Endothelial cell of umbilical vein (primary cell): ENCODE measurements at regions not wholly inside any gene's neighbourhood (a gene's known extent, or its start where the extent isn't known, plus 50 kb on each side); places are given as distances from the start of the nearest gene placed in this dataset.

Experiments used
- BruUV-seq: library from RNA; stranded (reverse); fragments of 400-500 nt; replicated peaks from 2 replicates; lab custom pipeline; 2021; lab: Mats Ljungman, UMichigan
- CTCF ChIA-PET: fragments of 300-600, 350-600 bp; sonication (Branson Sonifier 250); formaldehyde crosslinking; loops from one replicate; lab custom pipeline; 2021; ENCODE audit warnings: antibody characterized with exemption, inconsistent platforms; lab: Charles Lee
- POLR2A ChIA-PET: fragments of 300-600, 350-600 bp; sonication (Branson Sonifier 250); formaldehyde crosslinking; loops from one replicate; lab custom pipeline; 2021; ENCODE audit warnings: antibody characterized with exemption, inconsistent platforms; lab: Charles Lee
- DNase-seq: peaks from one replicate; pipeline ENCODE4 v3.0.0-alpha.2; 2011; ENCODE audit warnings: low read depth, low spot score
- FAIRE-seq: peaks from 2 replicates; lab custom pipeline; 2011; peaks lifted over from hg19 to GRCh38; lab: Jason Lieb, UNC
- H2AFZ ChIP-seq: 2 replicates; pipeline ENCODE4 v1.6.0; 2012; ENCODE audit warnings: low read depth, low read length, control low read depth, inconsistent platforms
- H3K27ac ChIP-seq: 2 replicates; pipeline ENCODE4 v1.5.1; 2011; ENCODE audit warnings: low read depth, mild to moderate bottlenecking, control low read depth, low read length, moderate library complexity; ENCODE audit not compliant: insufficient read depth
- H3K27me3 ChIP-seq, 2 experiments: 2 replicates each; pipeline versions ENCODE4 v1.6.0 to v1.6.1; 2011; ENCODE audit warnings: low read length in 2 of 2, mixed read lengths in 1 of 2; ENCODE audit not compliant: control insufficient read depth in 2 of 2, insufficient read depth in 2 of 2
- H3K36me3 ChIP-seq, 2 experiments: 2 replicates in 1 of 2; 3 replicates in 1 of 2; pipeline ENCODE4 v1.5.1; 2011; ENCODE audit warnings: low read length in 2 of 2, mild to moderate bottlenecking in 1 of 2, moderate library complexity in 1 of 2; ENCODE audit not compliant: control insufficient read depth in 2 of 2, insufficient read depth in 2 of 2; ENCODE audit errors: extremely low read depth in 1 of 2
- H3K4me1 ChIP-seq: 3 replicates; pipeline ENCODE4 v1.5.1; 2011; ENCODE audit warnings: mild to moderate bottlenecking, low read length; ENCODE audit not compliant: control insufficient read depth, insufficient read depth; ENCODE audit errors: extremely low read depth
- H3K4me2 ChIP-seq: 2 replicates; pipeline ENCODE4 v1.6.1; 2011; ENCODE audit warnings: low read length, control low read depth, mixed read lengths; ENCODE audit not compliant: insufficient read depth
- H3K4me3 ChIP-seq, 3 experiments: fragments of 200-600 bp in 1 of 3; sonication (generic), shearing (Covaris generic) in 1 of 3; replicated peaks in 1 of 3; 2 replicates each; pipeline ENCODE4 v1.5.1; 2011 to 2016; ENCODE audit warnings: control low read depth in 3 of 3, low read length in 3 of 3, mild to moderate bottlenecking in 2 of 3, inconsistent platforms in 1 of 3, low read depth in 1 of 3, moderate library complexity in 1 of 3; ENCODE audit not compliant: insufficient read depth in 1 of 3
- H3K79me2 ChIP-seq: 2 replicates; pipeline ENCODE4 v1.6.0; 2012; ENCODE audit warnings: low read length, inconsistent platforms; ENCODE audit not compliant: control insufficient read depth, insufficient read depth
- H3K9ac ChIP-seq: replicated peaks from 2 replicates; pipeline ENCODE3; 2011; ENCODE audit warnings: low read length, control low read depth; ENCODE audit not compliant: insufficient read depth; ENCODE audit errors: extremely low read depth
- H3K9me1 ChIP-seq: replicated peaks from 3 replicates; pipeline ENCODE4 v1.6.0; 2011; ENCODE audit warnings: mild to moderate bottlenecking, low read length; ENCODE audit not compliant: control insufficient read depth, insufficient read depth; ENCODE audit errors: extremely low read depth
- H3K9me3 ChIP-seq: replicated peaks from 2 replicates; pipeline ENCODE4 v1.5.1; 2012; ENCODE audit warnings: low read length, inconsistent platforms; ENCODE audit not compliant: control insufficient read depth, insufficient read depth
- H4K20me1 ChIP-seq: replicated peaks from 2 replicates; pipeline ENCODE3; 2011; ENCODE audit warnings: mild to moderate bottlenecking, low read length; ENCODE audit not compliant: control insufficient read depth, insufficient read depth; ENCODE audit errors: extremely low read depth
- CTCF ChIP-seq, 2 donors: IDR thresholded peaks; 1 replicate in 1 of 2; 2 replicates in 1 of 2; pipeline ENCODE4 v1.5.1; 2011; ENCODE audit warnings: low read length in 2 of 2, mild to moderate bottlenecking in 2 of 2, moderate library complexity in 2 of 2, control low read depth in 1 of 2, inconsistent platforms in 1 of 2, low read depth in 1 of 2; ENCODE audit not compliant: insufficient read depth in 1 of 2; ENCODE audit errors: extremely low read depth in 1 of 2
- EZH2 ChIP-seq: IDR thresholded peaks from 2 replicates; pipeline ENCODE4 v1.6.1; 2012; ENCODE audit warnings: borderline replicate concordance, low read depth, mild to moderate bottlenecking, moderate library complexity, low read length, inconsistent platforms; ENCODE audit not compliant: severe bottlenecking
- FOS ChIP-seq: IDR thresholded peaks from 2 replicates; pipeline ENCODE4 v1.6.1; 2011; ENCODE audit warnings: mild to moderate bottlenecking, low read length, moderate library complexity, borderline replicate concordance; ENCODE audit not compliant: insufficient read depth
- GATA2 ChIP-seq: IDR thresholded peaks from 2 replicates; pipeline ENCODE4 v1.7.0; 2011; ENCODE audit warnings: low read depth, mild to moderate bottlenecking, moderate library complexity, mixed read lengths, low read length; ENCODE audit not compliant: insufficient read length, insufficient read depth
- JUN ChIP-seq: IDR thresholded peaks from 2 replicates; pipeline ENCODE4 v1.6.1; 2011; ENCODE audit warnings: borderline replicate concordance, low read depth; ENCODE audit not compliant: insufficient read length, insufficient read depth
- MYC ChIP-seq: IDR thresholded peaks from one replicate; pipeline ENCODE4 v1.6.1; 2011; ENCODE audit warnings: mild to moderate bottlenecking, low read depth, low read length
- POLR2A ChIP-seq: IDR thresholded peaks from 2 replicates; pipeline ENCODE4 v1.6.1; 2012; ENCODE audit warnings: low read depth, mild to moderate bottlenecking, control low read depth, low read length
- POLR2AphosphoS5 ChIP-seq: IDR thresholded peaks from 2 replicates; pipeline ENCODE4 v1.6.1; 2012; ENCODE audit warnings: low read depth, mild to moderate bottlenecking, control low read depth, low read length, moderate library complexity; ENCODE audit not compliant: insufficient read depth
- dilution Hi-C: fragments of 300-500 bp; cut with MboI; formaldehyde crosslinking; loops from one replicate; pipeline ENCODE4 v1.15.0; 2019; ENCODE audit warnings: low sequenced_read_pairs; ENCODE audit not compliant: extremely low pct_ligation_motif_present
- intact Hi-C: fragments of 100-400 bp; cut with micrococcal nuclease; formaldehyde crosslinking; loops from one replicate; pipeline ENCODE4 v1.10.0; 2022
- TF ChIP-seq, protein P1 (sequence below): IDR thresholded peaks from 2 replicates; pipeline ENCODE4 v1.6.1; 2011; ENCODE audit not compliant: insufficient read depth, insufficient read length

DNA sequence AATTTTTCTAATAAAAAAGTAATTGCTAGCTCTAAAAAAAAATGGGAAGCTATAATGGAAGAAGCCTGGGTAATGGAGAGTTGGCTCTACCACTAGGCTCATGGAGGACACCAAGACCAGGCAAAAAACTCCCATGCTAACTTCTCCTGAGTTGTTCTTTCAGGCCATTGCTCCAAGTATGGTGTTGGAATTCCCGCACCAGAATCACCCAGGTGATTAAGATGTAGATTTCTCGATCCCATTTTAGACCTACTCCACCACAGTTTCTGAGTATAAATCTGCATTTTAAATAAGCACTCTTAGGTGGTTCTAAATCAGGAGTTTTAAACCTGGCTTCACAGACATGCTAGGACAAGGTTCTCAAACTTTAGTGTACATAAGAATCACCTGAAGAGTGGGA is 221.0 kb downstream of the EMP1 start:
- Histone ChIP-seq H3K9me1 (no peaks in the 10 kb centered on the region), H3K27me3 (no peaks in the 10 kb centered on the region), H3K4me1 (no peaks in the 10 kb centered on the region), H3K79me2 (no peaks in the 10 kb centered on the region), H4K20me1 (no peaks in the 10 kb centered on the region), H3K27ac (no peak overlapping the region), H3K4me3 (no peak overlapping the region), H2AFZ (no peak overlapping the region), H3K9me3 (no peaks in the 10 kb centered on the region), H3K4me2 (no peak overlapping the region), H3K36me3 (no peaks in the 10 kb centered on the region), H3K9ac (no peak overlapping the region)
- DNase-seq (no peak), FAIRE-seq (no peak)
- dilution Hi-C loops (no loop called here), intact Hi-C loops (no loop called here)
- no TSS peak for BruUV-seq
- ChIA-PET CTCF (no interaction called here), POLR2A (no interaction called here)
- TF ChIP-seq CTCF (IDR thresholded peaks at IDR 0.05; ENCODE audit: extremely low read depth in 1 of 2, insufficient read depth in 1 of 2, low read depth in 1 of 2, low read length in 2 of 2) = no peak
- no peak for TF ChIP-seq POLR2AphosphoS5
- no peak for TF ChIP-seq EZH2
- TF ChIP-seq JUN = no peak
- no peak for TF ChIP-seq GATA2
- no peak for TF ChIP-seq POLR2A
- TF ChIP-seq, protein P1, sequence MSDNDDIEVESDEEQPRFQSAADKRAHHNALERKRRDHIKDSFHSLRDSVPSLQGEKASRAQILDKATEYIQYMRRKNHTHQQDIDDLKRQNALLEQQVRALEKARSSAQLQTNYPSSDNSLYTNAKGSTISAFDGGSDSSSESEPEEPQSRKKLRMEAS = no peak
- TF ChIP-seq MYC = no peak
- TF ChIP-seq FOS = no peak
